ENCODE measurements at regions not wholly inside any gene's neighbourhood (a gene's known extent, or its start where the extent isn't known, plus 50 kb on each side); places are given as distances from the start of the nearest gene placed in this dataset.

DNA sequence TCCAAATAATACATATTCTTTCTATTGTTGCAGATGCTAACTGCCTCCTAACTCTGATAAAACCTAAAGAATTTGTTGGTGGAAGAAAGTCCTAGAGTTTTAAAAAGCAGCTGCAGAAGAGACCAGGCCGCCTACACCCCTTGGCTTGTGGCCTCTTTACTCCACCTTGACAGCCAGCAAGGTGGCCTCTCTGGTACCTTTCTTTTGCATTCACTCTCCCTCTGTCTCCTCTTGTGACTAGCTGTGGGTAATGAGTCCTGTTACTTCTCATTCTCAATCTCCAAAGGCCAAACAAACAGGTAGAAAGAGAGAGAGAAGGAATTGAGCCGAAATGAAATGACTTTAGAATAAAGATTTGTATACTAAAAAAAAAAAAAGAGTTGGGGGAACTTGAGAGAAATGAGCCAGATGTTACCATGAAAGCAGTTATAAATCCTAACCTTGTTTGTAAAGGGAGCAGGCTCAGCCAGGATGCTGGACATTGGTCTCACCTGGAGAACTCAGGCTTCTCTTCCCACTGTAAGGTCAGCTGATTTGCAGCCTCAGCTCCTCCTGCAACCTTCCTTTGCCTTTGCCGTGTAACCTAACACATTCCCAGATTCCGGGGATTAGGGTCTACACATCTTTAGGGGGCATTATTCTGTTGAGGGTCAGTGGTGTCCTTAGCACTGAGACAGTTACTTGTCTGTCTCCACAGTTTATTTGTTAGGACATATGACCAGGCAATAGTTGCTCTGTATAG lies 164.1 kb upstream of the IRF2BP2 start:
- TF ChIP-seq POLR2A (IDR thresholded peaks at IDR 0.05; ENCODE audit: low read depth, low read length) (no peak), TAF1 (IDR thresholded peaks at IDR 0.05; ENCODE audit: borderline replicate concordance, low read depth, low read length) (no peak), POLR2AphosphoS5 (IDR thresholded peaks at IDR 0.05; ENCODE audit: low read depth, low read length) (no peak)
